ENCODE measurements at regions not wholly inside any gene's neighbourhood (a gene's known extent, or its start where the extent isn't known, plus 50 kb on each side); places are given as distances from the start of the nearest gene placed in this dataset.

DNA sequence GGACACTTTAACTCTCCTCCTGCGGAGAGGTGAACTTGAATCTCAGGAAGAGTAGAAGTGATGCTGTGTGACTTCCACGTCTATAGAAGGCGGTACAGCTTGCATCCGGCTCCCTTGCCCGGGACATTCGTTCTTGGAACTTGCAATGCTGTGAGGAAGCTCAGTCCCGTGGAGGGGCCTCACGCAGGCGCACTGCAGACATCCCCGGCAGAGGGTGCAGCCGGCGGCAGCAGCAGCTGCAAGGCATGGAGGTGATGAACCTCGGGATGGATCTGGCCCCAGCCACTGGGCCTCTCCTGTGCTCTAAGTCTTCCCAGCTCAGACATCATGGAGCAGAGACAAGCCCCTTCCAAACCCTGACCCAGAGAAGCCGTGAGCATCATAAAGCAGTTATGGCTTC is 61.8 kb upstream of the SOD1 start:
- ChIA-PET POLR2A (no interaction called here), CTCF (no interaction called here)
- H3K9me3 Mint-ChIP-seq (ENCODE audit: unreplicated experiment), result no peaks in the 10 kb centered on the region
- no peaks in the 10 kb centered on the region for H3K27me3 Mint-ChIP-seq (ENCODE audit: insufficient read depth, unreplicated experiment)
- no peak overlapping the region for H3K4me3 ChIP-seq (ENCODE audit: low read depth, low read length)
- DNase-seq, result no peak
- TF ChIP-seq, protein P1, sequence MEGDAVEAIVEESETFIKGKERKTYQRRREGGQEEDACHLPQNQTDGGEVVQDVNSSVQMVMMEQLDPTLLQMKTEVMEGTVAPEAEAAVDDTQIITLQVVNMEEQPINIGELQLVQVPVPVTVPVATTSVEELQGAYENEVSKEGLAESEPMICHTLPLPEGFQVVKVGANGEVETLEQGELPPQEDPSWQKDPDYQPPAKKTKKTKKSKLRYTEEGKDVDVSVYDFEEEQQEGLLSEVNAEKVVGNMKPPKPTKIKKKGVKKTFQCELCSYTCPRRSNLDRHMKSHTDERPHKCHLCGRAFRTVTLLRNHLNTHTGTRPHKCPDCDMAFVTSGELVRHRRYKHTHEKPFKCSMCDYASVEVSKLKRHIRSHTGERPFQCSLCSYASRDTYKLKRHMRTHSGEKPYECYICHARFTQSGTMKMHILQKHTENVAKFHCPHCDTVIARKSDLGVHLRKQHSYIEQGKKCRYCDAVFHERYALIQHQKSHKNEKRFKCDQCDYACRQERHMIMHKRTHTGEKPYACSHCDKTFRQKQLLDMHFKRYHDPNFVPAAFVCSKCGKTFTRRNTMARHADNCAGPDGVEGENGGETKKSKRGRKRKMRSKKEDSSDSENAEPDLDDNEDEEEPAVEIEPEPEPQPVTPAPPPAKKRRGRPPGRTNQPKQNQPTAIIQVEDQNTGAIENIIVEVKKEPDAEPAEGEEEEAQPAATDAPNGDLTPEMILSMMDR (IDR thresholded peaks at IDR 0.05; ENCODE audit: insufficient read depth in 1 of 2, low read depth in 1 of 2, low read length in 1 of 2, severe bottlenecking in 1 of 2, unreplicated experiment in 1 of 2), result no peak
- H3K27me3 ChIP-seq (replicated peaks; ENCODE audit: control insufficient read depth, insufficient read depth, low read length), result no peaks in the 10 kb centered on the region
- no peak overlapping the region for H3K4me3 Mint-ChIP-seq (ENCODE audit: unreplicated experiment)
- H3K4me1 ChIP-seq, result no peaks in the 10 kb centered on the region
- no peaks in the 10 kb centered on the region for H3K36me3 Mint-ChIP-seq (ENCODE audit: insufficient read depth, unreplicated experiment)
- H3K4me1 Mint-ChIP-seq (ENCODE audit: low read depth, unreplicated experiment), result no peaks in the 10 kb centered on the region
- H3K9me3 ChIP-seq, result no peaks in the 10 kb centered on the region
- no peak overlapping the region for H3K27ac Mint-ChIP-seq (ENCODE audit: unreplicated experiment)
- intact Hi-C loops (cut with micrococcal nuclease; ENCODE audit: unreplicated experiment), result no loop called here
- no peaks in the 10 kb centered on the region for H3K36me3 ChIP-seq (ENCODE audit: control insufficient read depth, insufficient read depth, low read length)
- no TSS peak for BruUV-seq (replicated peaks)

- POLR2A ChIA-PET, result no interaction called here
- Histone ChIP-seq H3K4me3 (ENCODE audit: low read depth, low read length) (no peak overlapping the region), H3K4me1 (no peaks in the 10 kb centered on the region), H3K27me3 (replicated peaks; ENCODE audit: control insufficient read depth, insufficient read depth, low read length) (no peaks in the 10 kb centered on the region), H3K36me3 (ENCODE audit: control insufficient read depth, insufficient read depth, low read length) (no peaks in the 10 kb centered on the region), H3K9me3 (no peaks in the 10 kb centered on the region)
- no peak overlapping the region for H3K4me3 Mint-ChIP-seq (ENCODE audit: unreplicated experiment)
- H3K27ac Mint-ChIP-seq (ENCODE audit: unreplicated experiment), result no peak overlapping the region
- no peaks in the 10 kb centered on the region for H3K27me3 Mint-ChIP-seq (ENCODE audit: insufficient read depth, unreplicated experiment)
- intact Hi-C loops (cut with micrococcal nuclease; ENCODE audit: unreplicated experiment), result no loop called here
- no TSS peak for BruUV-seq (replicated peaks)
- no peaks in the 10 kb centered on the region for H3K9me3 Mint-ChIP-seq (ENCODE audit: unreplicated experiment)
- CTCF ChIA-PET, result no interaction called here
- TF ChIP-seq, protein P1 (IDR thresholded peaks at IDR 0.05; ENCODE audit: insufficient read depth in 1 of 2, low read depth in 1 of 2, low read length in 1 of 2, severe bottlenecking in 1 of 2, unreplicated experiment in 1 of 2), result no peak
- H3K36me3 Mint-ChIP-seq (ENCODE audit: insufficient read depth, unreplicated experiment), result no peaks in the 10 kb centered on the region
- no peaks in the 10 kb centered on the region for H3K4me1 Mint-ChIP-seq (ENCODE audit: low read depth, unreplicated experiment)
- DNase-seq, result no peak
Measured at GRCh38 chr21:31596055-31596454, 63.4 kb upstream of the SOD1 start.

DNA sequence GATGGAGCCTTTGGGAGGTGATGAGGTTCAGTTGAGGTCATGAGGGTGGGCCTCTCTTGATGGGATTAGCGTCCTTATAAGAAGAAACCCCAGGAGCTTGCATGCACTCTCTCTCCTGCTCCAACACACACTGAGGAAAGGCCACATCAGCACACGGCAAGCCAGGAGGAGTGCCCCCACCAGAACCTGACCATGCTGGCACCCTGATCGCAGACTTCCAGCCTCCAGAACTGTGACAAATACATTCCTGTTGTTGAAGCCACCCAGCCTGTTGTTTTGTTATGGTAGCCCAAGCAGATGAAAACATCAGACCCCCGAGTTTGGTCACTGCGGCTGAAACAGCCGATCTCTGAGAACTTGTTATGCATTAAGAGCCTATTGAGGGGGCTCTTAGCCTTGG is 64.8 kb upstream of the SOD1 start:
- H3K36me3 ChIP-seq (ENCODE audit: control insufficient read depth, insufficient read depth, low read length), result no peaks in the 10 kb centered on the region
- H3K4me1 ChIP-seq, result no peaks in the 10 kb centered on the region
- no peaks in the 10 kb centered on the region for H3K9me3 ChIP-seq
- H3K27me3 ChIP-seq (replicated peaks; ENCODE audit: control insufficient read depth, insufficient read depth, low read length), result no peaks in the 10 kb centered on the region
- BruUV-seq (replicated peaks), result no TSS peak
- intact Hi-C loops (cut with micrococcal nuclease; ENCODE audit: unreplicated experiment), result no loop called here
- TF ChIP-seq, protein P1 (IDR thresholded peaks at IDR 0.05; ENCODE audit: insufficient read depth in 1 of 2, low read depth in 1 of 2, low read length in 1 of 2, severe bottlenecking in 1 of 2, unreplicated experiment in 1 of 2), result no peak
- Mint-ChIP-seq H3K9me3 (ENCODE audit: unreplicated experiment) (no peaks in the 10 kb centered on the region), H3K27ac (ENCODE audit: unreplicated experiment) (no peak overlapping the region), H3K4me3 (ENCODE audit: unreplicated experiment) (no peak overlapping the region), H3K27me3 (ENCODE audit: insufficient read depth, unreplicated experiment) (no peaks in the 10 kb centered on the region), H3K4me1 (ENCODE audit: low read depth, unreplicated experiment) (no peaks in the 10 kb centered on the region), H3K36me3 (ENCODE audit: insufficient read depth, unreplicated experiment) (no peaks in the 10 kb centered on the region)
- no peak for DNase-seq
- POLR2A ChIA-PET, result no interaction called here
- no peak overlapping the region for H3K4me3 ChIP-seq (ENCODE audit: low read depth, low read length)
- CTCF ChIA-PET, result no interaction called here

Measured in Caco-2 (cell line).